GM12865 (cell line): ENCODE measurements at regions not wholly inside any gene's neighbourhood (a gene's known extent, or its start where the extent isn't known, plus 50 kb on each side); places are given as distances from the start of the nearest gene placed in this dataset.

Source experiments
- DNase-seq: peaks from one replicate; pipeline ENCODE4 v3.0.0; 2010; ENCODE audit warnings: low read depth
- H3K4me3 ChIP-seq: 2 replicates; pipeline ENCODE4 v1.5.1; 2011; ENCODE audit warnings: mild to moderate bottlenecking, low read depth, low read length, control low read depth
- TF ChIP-seq, protein P1 (sequence below): IDR thresholded peaks from 2 replicates; pipeline ENCODE4 v1.5.1; 2011; ENCODE audit warnings: low read length, control low read depth, low read depth, inconsistent platforms; ENCODE audit not compliant: insufficient read depth; ENCODE audit errors: missing control alignments

DNA sequence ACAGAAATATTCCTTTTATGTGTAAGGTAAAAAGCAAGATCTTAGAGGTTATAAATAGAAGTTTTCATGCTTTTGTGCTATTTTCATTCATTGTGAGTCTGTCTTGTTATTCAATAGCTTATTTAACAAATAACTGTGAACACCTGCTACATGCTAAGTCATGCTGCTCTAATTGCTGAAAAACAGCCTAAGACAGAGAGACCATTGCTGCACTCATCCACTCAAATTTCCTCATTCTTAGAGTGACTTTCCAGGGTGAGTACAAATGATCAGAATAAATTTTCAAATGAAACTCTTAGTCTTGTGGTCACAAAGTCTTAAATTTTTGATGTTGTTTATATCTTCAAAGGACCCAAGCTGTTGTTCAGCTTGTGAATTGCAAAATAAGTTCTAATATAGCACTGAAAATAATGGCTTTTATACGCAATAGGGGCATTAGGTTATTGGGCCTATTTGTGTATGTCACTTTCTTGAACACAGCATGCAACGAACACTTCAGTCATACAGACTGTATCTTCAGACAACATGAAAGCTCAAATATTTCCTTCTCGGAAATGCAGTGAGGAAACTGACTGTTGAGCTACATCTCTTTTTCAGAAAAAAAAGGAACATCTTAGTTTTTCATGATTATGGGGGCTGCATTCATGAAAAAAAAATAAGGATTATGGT, 247.9 kb upstream of the PCDH15 start:
- DNase-seq, result no peak
- TF ChIP-seq, protein P1, sequence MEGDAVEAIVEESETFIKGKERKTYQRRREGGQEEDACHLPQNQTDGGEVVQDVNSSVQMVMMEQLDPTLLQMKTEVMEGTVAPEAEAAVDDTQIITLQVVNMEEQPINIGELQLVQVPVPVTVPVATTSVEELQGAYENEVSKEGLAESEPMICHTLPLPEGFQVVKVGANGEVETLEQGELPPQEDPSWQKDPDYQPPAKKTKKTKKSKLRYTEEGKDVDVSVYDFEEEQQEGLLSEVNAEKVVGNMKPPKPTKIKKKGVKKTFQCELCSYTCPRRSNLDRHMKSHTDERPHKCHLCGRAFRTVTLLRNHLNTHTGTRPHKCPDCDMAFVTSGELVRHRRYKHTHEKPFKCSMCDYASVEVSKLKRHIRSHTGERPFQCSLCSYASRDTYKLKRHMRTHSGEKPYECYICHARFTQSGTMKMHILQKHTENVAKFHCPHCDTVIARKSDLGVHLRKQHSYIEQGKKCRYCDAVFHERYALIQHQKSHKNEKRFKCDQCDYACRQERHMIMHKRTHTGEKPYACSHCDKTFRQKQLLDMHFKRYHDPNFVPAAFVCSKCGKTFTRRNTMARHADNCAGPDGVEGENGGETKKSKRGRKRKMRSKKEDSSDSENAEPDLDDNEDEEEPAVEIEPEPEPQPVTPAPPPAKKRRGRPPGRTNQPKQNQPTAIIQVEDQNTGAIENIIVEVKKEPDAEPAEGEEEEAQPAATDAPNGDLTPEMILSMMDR, result no peak
- H3K4me3 ChIP-seq, result no peak overlapping the region

DNA sequence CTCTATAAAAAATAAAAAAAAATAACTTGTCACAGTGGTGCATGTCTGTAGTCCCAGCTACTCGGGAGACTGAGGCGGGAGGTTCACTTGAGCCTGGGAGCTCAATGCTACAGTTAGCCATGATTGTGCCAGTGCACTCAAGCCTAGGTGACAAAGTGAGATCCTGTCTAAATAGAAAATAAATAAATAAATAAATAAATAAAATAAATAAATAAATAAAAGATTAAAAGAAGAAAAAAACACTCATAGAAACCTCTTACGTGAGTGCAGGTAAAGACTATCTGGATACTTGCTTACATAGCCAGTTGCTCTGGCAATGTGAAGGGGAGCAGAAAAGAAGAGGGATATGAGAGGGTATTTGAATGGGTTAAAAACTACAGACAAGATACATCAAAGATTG, 242.5 kb upstream of the PCDH15 start:
- TF ChIP-seq, protein P1, result no peak
- no peak overlapping the region for H3K4me3 ChIP-seq
- DNase-seq, result no peak

DNA sequence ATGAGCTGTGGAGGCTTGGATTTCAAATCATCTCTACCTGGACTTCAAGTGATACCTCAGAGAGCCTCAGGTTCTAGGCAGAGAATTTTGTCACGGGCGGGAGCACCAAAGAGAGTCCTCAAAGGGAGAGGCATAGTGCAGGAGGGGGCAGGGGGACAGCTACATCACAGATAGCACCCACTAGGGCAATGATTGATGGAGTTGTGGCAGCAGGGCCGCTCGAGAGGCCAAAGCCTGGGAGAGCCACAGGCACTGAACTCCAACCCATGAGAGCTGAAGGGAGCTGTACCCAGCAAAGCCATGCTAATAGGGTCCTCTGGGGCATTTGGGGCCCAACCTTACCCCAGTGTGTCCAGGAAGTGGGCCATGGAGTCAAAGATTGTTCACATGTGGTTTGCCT, 232.0 kb upstream of the PCDH15 start:
- H3K4me3 ChIP-seq, result no peak overlapping the region
- DNase-seq, result no peak
- TF ChIP-seq, protein P1, result no peak

DNA sequence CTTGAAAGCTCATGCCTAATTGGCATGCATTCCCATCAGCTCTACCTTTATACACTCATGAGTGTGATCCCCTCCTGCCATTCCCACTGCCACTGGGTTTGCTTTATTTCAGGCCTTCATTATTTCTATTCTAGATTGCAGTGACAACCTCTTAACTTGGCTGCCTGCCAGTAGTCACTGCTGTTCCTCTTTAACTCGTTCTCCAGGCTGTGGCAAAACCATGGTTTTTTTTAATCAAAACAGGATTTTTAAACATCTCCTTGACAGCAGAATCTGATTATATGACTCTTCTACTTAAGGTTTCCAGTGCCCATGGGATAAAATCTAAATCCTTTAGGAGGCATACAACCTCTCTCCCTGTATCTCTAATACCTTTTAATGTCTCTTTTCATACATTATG, 223.7 kb upstream of the PCDH15 start:
- TF ChIP-seq, protein P1, result no peak
- no peak for DNase-seq
- H3K4me3 ChIP-seq, result no peak overlapping the region

DNA sequence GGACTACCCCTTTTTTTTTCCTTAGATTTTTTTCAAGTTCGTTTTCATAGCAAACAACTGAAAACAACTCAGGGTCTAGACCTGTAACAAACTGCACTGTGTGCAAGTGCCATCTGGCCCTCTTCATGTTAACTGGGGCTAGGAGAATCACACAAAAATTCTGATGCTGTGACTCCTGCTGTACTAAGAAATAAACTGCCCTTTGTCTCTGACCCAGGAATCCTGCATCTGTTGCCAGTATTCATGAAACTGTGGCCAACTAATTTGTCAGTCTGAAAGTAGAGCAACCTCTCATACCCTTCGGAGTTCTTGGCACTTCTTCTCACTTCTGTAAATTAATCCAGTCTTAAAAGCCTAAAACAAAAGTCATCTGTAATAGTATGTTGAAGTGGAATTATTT, 218.4 kb upstream of the PCDH15 start:
- no peak for DNase-seq
- H3K4me3 ChIP-seq, result no peak overlapping the region
- TF ChIP-seq, protein P1, result no peak

DNA sequence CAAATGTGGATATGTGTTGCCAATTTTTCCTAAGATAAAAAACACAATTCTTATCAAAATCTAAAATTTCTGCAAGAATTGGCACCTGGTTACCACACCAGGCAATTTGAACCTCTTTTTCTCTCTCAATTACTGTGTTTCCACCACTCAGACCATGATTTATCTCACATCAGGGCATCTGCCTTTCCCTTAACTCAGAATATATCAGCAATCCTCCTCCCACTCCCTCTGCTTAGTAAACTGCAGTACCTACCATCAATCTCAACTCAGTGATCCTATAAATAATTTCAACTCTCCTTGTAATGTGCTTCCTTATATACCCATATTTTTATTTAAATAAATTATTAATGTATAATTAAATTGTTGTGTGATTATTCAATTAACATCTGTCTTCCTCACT, 212.3 kb upstream of the PCDH15 start:
- DNase-seq, result no peak
- TF ChIP-seq, protein P1, result no peak
- no peak overlapping the region for H3K4me3 ChIP-seq

DNA sequence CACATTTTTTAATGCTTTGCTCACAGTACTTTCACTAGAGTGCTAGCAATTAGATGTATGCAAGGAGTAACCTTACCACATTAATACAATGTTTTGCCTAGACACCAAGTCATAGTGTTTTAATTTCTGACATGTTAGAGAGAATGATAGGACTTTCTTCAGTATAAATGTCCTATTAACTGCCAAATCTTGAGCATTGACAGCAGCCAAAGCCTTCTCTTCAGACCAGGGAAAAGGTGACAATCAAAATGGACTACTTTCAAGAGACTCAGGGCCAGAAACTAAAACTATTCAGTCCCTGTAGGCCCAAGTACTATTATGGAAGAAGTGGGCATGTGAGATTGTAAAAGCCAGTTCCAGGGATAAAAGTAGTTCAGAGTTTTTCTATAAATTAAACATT, 201.4 kb upstream of the PCDH15 start:
- no peak overlapping the region for H3K4me3 ChIP-seq
- TF ChIP-seq, protein P1, result no peak
- DNase-seq, result no peak
